Left ventricle myocardium superior (tissue), 1 donor: ENCODE measurements at regions not wholly inside any gene's neighbourhood (a gene's known extent, or its start where the extent isn't known, plus 50 kb on each side); places are given as distances from the start of the nearest gene placed in this dataset.
"Not testable (repeated sequence)": the region's sequence is repeated elsewhere in the genome, so short reads cannot be mapped to it uniquely, and the experiment has no call there.

Experiments used
- ATAC-seq: fragments of 200-7000 bp; cut with Tn5 transposase; one replicate; pipeline ENCODE4 v1.9.1; 2020; ENCODE audit warnings: mild to moderate bottlenecking, moderate library complexity
- DNase-seq: peaks from one replicate; pipeline ENCODE4 v3.0.0-alpha.2; 2020
- intact Hi-C: fragments of 100-400 bp; cut with micrococcal nuclease; formaldehyde crosslinking; loops from one replicate; pipeline ENCODE4 v1.11.0; 2022
- donor health status: DM: no; HTN: yes; CAD: no; lungs with severe emphysema.

DNA sequence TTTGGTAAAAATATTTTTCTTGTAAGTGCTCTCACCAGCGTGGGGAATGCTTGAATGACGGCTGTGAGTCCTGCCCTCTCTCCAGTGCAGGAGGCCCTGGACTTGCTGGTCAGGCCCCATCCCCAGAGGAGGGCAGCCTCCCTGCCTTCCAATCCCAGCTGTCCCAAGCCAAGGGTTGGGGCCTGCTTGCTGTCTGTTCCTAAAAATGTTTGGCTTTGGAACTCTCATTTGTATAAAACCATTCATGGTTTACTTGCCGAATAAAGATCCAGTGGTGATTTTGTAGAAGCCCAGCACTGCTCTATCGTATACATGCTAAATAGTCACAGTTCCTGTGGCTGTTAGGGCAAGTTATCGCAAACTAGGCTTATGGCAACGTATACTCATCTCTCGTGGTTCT lies 121.7 kb downstream of the GLRX3 start:
- DNase-seq, result no peak
- ATAC-seq, result no peak
- intact Hi-C loops, result no loop called here

DNA sequence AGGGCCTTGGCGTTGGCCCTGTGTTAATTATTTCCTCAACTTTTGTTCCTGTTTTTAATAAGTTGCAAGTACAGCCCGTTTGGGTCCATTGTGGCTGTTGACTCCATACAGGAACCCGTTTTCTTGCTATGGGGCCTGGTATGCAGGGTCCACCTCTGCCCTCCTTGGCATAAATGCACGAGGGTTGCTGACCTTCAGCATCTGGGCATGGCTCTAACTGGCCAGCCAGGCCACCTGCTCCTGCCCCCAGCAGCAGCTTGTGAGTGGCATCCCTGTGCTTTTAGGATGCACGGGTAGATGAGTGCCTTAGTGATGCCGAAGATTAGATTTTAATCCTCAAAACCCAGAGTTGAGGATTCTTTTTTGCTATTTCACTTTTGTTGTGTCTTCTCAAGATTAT lies 123.2 kb downstream of the GLRX3 start:
- intact Hi-C loops, result no loop called here
- DNase-seq (no peak), ATAC-seq (no peak)

DNA sequence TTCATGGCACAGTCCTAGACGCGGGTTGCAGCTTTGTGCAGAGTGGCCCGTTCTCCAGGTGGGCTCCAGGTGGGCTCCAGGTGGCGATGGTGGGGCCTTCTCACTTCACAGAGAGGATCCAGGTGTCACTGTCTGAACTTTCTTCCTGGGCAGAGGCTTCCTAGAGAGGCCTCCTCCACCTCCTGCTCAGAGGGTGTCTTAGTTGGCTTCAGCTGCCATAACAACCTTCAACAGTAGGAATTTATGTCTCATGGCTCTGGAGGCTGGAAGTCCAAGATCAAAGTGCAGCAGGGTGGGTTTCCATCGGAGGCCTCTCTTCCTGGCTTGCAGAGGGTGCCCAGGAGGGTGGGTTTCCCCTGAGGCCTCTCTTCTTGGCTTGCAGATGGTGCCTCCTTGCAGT lies 125.1 kb downstream of the GLRX3 start:
- ATAC-seq, result no peak
- no peak for DNase-seq
- intact Hi-C loops, result no loop called here

DNA sequence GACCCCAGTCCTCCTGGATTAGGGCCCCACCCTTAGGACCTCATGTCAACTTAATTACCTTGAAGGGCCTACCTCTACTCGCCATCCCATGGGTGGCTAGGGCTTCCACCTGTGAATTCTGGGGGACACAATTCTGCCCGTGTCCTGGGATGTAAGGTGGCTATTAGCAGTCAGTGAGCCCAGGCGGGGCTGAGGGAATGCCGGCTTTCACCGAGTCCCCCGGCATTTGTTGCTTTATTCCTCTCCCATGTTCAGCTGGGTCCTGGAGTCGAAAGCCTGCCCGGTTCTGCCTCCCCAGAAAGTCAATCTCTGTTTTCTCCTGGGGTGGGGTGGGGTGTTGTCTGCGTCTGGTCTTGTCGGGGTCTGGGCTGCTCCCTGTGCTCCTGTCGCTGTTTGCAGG lies 125.6 kb downstream of the GLRX3 start:
- intact Hi-C loops, result no loop called here
- ATAC-seq (no peak), DNase-seq (no peak)

DNA sequence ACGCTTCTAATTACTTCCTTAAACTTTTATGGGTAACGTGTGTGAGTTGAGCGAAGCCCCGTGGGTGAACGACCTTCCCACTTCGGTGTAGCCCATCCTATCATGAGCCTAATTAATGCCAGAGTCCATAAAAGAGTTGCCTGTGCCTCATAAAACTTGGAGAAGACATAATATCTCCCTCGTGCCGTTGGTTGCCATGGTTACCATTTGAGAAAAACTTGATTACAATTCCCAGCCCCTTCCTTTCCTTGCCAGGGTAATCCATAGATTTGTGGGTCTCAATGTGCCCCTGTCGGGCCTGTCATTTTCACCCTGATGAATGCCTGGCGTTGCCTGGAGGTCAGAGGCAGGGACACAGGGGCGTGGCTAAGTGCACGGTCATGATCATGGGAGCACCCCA lies 127.1 kb downstream of the GLRX3 start:
- intact Hi-C loops, result no loop called here

DNA sequence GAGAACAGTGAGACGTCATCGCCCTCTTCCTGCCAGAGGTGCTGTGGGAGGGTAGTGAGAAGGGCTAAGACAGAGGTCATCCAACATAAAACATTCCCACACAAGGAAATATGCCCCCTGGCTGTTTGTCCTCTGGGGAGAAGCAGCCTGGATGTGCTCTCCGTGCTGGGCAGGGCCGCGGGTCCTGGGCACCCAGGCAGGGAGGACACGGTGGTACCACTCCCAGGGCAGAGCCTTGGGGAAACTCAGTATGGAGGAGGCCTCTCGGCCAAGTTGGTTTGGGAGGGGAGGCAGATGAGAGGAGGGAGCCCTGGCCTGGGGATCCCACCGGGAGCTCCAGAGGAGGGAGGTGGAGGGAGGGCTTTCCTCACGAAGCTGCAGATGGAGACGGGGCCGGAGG lies 129.4 kb downstream of the GLRX3 start:
- ATAC-seq (no peak), DNase-seq (no peak)
- intact Hi-C loops, result no loop called here

More for the DNA sequence above, 127.1 kb downstream of the GLRX3 start:
- DNase-seq (no peak), ATAC-seq (no peak)

DNA sequence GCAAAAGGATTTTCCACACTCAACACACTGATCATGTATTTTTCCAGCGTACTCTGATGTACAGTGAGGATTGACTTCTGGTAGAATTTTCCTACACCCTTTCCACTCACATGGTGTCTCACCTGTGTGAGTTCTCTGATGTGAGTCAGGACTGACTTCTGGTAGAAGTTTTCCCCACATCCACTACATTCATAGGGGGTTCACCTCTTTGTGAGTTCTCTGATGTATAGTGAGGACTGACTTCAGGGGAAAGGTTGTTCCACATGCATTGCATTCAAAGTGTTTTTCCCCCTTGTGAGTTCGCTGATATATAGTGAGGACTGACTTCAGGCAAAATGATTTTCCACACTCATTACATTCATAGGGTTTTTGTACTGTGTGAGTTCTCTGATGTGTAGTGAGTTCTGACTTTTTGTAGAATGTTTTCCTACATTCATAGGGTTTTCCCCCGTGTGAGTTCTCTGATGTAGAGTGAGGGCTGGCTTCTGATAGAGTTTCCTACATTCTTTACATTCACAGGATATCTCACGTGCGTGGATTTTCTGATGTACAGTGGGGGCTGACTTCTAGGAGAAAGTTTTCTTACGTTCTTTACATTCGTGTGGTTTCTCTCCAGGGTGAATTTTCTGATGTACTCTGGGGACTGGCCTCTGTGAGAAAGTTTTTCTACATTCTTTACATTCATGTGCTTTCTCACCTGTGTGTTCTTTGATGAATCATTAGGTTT lies 146.5 kb downstream of the GLRX3 start:
- intact Hi-C loops, result no loop called here

DNA sequence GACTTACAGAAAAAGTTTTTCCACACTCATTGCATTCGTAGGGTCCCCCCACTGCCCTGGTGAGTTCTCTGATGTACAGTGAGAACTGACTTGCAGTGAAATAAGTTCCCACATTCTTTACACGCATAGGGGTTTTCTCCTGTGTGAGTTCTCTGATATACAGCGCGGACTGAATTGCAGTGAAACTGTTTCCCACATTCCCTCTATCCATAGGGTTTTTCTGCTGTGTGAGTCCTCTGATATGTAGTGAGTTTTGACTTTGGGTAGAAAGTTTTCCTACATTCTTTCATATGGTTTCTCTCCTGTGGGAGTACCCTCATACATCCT lies 147.0 kb downstream of the GLRX3 start:
- DNase-seq, result no peak
- no peak for ATAC-seq
- intact Hi-C loops, result no loop called here

More for the DNA sequence above, 146.5 kb downstream of the GLRX3 start:
- no peak for ATAC-seq
- DNase-seq, result no peak

DNA sequence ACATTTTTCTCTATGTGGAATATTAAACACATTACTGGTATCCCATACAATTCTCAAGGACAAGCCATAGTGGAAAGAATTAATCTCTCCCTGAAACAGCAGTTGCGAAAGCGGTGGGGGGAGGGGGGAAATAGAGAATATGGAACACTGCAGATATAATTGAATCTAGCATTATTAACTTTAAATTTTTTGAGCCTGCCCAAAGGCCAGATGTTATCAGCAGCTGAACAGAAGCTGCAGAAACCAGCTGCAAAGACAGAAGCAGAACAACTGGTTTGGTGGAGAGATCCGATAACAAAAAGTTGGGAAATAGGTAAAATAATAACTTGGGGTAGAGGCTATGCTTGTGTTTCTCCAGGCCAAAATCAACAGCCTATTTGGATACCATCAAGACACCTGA lies 159.6 kb downstream of the GLRX3 start:
- intact Hi-C loops, result not testable (repeated sequence)

DNA sequence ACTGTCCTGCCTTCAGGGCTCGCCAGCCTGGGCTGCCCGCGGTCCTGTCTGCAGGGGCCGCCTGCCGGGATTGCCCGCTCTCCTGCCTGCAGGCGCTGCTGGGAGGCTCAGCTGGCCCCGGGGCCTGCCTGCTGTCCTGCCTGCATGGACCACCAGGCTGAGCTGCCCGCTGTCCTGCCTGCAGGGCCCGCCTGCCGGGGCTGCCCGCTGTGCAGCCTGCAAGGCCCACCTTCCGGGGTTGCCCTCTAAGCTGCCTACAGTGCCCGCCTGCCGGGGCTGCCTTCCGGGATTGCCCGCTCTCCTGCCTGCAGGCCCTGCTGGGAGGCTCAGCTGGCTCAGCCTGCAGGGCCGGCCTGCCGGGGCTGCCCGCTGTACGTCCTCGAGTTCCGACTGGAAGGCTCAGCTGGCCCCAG lies 164.4 kb downstream of the GLRX3 start:
- ATAC-seq (peak; percentile 76), DNase-seq (peak; percentile 67)
- intact Hi-C loops, result no loop called here

More for the DNA sequence above, 159.6 kb downstream of the GLRX3 start:
- DNase-seq, ATAC-seq: not testable (repeated sequence)

DNA sequence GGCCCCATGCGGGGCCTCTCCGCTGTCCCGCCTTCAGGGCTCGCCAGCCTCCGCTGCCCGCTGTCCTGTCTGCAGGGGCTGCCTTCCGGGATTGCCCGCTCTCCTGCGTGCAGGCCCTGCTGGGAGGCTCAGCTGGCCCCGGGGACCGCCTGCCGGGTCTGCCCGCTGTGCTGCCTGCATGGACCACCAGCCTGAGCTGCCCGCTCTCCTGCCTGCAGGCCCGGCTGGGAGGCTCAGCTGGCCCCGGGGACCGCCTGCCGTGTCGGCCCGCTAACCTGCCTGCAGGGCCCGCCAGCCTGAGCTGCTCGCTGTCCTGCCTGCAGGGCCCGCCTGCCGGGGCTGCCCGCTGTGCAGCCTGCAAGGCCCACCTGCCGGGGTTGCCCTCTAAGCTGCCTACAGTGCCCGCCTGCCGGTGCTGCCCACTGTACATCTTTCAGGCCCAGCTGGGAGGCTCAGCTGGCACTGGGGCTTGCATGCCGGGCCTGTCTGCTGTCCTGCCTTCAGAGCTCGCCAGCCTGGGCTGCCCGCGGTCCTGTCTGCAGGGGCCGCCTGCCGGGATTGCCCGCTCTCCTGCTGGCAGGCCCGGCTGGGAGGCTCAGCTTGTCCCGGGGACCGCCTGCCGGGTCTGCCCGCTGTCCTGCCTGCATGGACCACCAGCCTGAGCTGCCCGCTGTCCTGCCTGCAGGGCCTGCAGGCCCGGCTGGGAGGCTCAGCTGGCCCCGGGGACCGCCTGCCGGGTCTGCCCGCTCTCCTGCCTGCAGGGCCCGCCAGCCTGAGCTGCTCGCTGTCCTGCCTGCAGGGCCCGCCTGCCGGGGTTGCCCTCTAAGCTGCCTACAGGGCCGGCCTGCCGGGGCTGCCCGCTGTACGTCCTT lies 165.1 kb downstream of the GLRX3 start:
- DNase-seq (peak; percentile 87), ATAC-seq (peak; percentile 91)
- intact Hi-C loops, result no loop called here

DNA sequence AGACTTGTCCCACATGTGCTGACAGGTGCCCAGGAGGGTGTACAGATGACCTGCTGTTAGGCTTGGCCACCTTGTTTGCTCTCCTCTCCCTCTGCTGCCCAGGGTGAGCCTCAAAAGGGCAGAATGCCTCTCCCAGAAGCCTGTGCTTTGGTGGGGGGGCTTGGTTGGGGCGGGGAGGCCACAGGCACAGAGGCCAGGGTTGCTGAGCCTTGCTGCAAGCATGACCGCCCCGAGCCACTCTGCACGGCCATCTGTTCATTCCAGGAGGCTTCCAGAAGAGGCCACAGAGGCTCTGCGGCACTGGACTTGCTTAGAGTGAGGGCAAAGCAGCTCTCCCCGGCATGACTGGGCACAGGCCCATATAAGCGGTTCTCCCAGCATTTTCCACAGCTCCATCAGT lies 190.8 kb downstream of the GLRX3 start:
- DNase-seq, result no peak
- no peak for ATAC-seq
- intact Hi-C loops, result no loop called here

DNA sequence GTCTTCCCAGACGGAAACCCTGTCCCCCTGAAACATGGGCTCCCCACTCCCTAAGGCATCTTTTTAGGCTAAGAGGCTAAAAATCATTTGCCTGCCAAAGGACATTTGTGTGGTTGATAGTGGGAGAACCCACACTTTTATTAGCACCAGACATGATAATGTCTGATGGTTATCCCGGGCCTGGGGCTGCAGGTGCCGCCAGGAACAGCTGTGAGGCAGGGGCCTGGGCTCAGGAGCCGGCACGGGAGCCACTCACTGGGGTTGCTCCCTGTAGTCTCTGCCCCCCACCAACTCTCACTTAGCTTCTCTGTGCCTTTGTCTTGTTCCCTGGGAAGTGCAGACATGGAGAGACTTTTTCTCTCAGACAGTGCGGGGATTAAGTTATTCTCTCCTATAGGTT lies 193.6 kb downstream of the GLRX3 start:
- intact Hi-C loops, result no loop called here

DNA sequence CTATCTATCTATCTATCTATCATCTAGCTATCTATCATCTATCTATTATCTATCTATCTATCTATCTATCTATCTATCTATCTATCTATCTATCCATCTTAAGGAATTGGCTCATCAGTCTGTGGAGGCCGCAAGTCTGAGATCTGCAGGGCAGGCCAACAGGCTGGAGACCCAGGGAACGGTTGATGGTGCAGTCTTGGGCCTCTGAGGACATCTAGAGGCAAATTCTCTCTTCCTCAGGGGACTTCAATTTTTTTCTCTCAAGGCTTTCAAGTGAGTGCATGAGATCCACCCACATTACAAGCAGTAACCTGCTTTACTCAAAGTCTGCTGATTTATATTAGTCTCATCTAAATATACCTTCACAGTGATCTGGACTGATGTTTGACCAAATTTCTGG lies 197.0 kb downstream of the GLRX3 start:
- intact Hi-C loops, result no loop called here
- DNase-seq, result no peak
- no peak for ATAC-seq

More for the DNA sequence above, 193.6 kb downstream of the GLRX3 start:
- no peak for ATAC-seq
- no peak for DNase-seq

DNA sequence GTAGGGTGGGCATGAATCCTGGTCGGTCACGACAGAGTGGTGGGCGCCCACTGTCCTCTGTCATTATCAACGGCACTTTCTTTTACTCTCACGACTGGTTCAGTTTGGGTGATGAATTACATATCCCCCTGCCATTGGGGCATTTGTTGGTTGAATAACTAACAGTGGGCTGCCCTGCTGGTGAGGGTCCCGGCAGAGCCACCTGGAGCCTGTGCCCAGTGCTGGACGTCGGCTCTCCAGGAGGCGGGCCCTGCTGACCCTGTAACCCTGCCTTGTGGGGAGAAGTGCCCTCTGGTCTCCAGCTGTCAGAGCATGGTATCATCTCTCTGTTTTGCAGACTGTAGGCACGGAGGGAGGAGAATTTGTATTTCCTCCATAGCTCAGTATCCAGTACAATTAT lies 199.1 kb downstream of the GLRX3 start:
- intact Hi-C loops, result no loop called here
- ATAC-seq (no peak), DNase-seq (no peak)

DNA sequence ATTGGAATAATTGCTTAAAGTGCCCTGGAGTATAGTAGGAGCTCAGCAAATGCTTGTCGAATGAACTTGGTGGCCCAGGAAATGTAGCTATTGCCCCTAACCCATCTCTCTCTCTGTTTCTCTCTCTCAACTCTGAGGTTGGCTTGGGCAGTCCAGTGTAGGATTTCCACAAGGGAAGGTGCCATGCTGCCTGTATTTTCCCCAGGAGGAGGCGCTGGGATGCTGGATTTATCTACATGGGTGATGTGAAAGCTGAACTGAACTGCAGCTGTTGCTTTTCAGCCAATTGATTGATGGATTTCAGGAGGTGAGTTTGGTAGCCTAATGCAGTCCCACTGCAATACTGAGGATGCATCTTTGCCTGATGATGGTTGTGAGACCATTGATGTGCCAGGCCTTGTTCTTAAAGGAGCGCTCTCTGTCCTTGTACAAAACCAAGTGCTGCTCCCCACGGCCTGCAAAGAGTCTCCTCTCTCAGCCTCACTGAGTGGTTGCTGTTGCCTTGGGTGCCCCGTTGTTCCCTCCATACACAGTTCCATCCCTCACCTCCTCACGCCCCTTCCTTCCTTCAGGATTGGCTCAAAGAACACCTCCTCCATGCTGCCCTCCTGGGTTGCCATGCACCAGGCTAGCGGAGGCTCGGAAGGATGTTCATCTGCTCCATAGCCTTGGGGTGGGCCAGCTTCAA lies 200.6 kb downstream of the GLRX3 start:
- intact Hi-C loops, result no loop called here
- no peak for DNase-seq
- ATAC-seq, result no peak

DNA sequence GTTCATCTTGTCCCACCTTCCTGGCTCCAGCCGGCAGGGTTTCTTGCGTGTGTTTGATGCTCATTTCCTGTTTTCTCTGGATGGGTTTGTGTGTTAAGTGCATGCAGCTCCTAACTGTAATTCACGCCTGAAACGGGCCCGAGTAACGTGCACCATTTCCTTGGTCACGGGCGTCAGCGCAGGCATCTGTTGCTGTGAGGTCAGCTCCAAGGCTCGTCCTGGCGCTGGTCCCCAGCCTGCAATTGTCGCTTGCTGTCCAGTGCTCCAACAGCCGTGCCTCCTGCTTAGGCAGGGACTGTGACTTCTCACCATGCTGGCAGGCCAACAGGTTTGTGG lies 201.1 kb downstream of the GLRX3 start:
- DNase-seq (no peak), ATAC-seq (no peak)
- intact Hi-C loops, result no loop called here

DNA sequence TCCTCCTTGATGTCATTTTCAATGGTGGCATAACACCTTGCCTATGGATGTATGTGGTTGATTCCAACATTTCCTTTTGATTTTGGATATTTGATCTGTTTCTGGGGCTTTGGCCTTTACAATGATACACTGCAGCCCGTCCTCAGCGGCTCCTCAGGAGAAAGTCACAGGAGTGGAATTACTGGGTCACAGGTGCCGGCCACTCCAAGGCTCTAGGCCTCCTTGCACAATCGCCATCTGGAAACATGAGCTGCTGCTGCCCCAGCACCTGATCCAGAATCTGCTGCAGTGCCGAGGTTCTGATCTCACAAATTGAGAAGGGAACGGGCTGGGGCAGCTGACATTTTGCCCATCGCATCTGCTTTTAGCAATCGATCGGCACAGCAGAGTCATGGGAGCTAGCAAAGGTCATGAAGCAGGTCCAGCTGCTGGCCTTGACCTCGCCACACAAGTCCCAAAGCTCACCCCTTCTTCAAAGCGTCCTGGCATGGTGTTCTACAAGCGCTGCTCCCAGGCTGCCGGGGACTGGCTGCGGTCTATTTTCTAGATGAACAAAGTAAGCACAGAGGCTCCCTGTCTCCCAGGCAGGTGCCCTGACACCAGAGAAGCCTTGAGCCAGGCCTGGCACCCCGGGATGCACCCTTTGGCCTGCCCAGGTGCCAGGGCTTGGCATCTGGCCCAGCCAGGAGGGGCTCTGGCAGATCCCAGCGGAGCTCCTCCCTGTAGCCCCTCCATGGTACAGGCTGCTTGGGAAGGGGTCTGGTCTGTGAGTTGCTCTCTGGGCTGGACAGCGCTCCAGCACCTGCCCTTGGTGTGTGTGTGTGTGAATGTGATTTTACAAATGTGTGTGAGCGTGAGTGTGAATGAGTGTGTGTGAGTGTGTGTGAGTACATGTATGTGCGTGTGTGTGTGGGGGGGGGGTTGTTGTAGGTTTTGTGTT lies 201.8 kb downstream of the GLRX3 start:
- no peak for ATAC-seq
- DNase-seq, result no peak
- intact Hi-C loops, result no loop called here

DNA sequence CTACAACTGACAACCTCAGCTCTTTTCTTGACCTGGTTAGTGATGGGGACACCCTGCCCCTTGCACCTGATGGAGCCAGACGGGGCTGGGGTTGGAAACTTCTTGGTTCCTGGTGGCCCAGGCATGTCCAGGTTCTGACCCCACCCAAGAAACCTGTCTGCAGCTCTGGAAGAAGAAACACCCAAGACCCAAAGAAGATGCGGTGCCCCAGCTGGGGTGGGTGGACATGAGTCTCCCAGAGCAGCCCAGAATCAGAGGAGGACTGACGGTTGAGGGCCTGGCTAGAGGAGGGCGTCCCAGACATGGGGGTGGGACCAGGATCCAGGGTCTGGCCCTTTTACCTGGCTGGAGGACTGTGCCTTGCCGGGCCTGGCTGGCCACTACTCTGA lies 202.4 kb downstream of the GLRX3 start:
- intact Hi-C loops, result no loop called here
- ATAC-seq, result no peak
- DNase-seq, result no peak
